ENCODE measurements at regions not wholly inside any gene's neighbourhood (a gene's known extent, or its start where the extent isn't known, plus 50 kb on each side); places are given as distances from the start of the nearest gene placed in this dataset.

GRCh38 chr17:13182450-13182849 is 164.6 kb upstream of the ELAC2 start:
- no peaks in the 10 kb centered on the region for H3K27me3 ChIP-seq (replicated peaks; ENCODE audit: control insufficient read depth, insufficient read depth, low read length)

GRCh38 chr17:13181683-13182082 is 163.9 kb upstream of the ELAC2 start:
- CTCF ChIA-PET, result no interaction called here
- no peak overlapping the region for H3K27ac Mint-ChIP-seq (ENCODE audit: unreplicated experiment)
- Histone ChIP-seq H3K4me3 (ENCODE audit: low read depth, low read length) (no peak overlapping the region), H3K4me1 (no peaks in the 10 kb centered on the region; the same call in 1 of the 2 replicates), H3K36me3 (ENCODE audit: control insufficient read depth, insufficient read depth, low read length) (no peaks in the 10 kb centered on the region), H3K27me3 (replicated peaks; ENCODE audit: control insufficient read depth, insufficient read depth, low read length) (no peaks in the 10 kb centered on the region), H3K9me3 (no peaks in the 10 kb centered on the region)
- TF ChIP-seq CTCF (IDR thresholded peaks at IDR 0.05; ENCODE audit: insufficient read depth in 1 of 2, low read depth in 1 of 2, low read length in 1 of 2, severe bottlenecking in 1 of 2, unreplicated experiment in 1 of 2), result no peak
- POLR2A ChIA-PET, result no interaction called here
- BruUV-seq (replicated peaks), result no TSS peak
- peaks cover 13% of the 10 kb centered on the region for H3K4me1 Mint-ChIP-seq (ENCODE audit: low read depth, unreplicated experiment)
- peaks cover 5% of the 10 kb centered on the region for H3K9me3 Mint-ChIP-seq (ENCODE audit: unreplicated experiment)
- DNase-seq, result no peak
- H3K4me3 Mint-ChIP-seq (ENCODE audit: unreplicated experiment), result no peak overlapping the region
- intact Hi-C loops (cut with micrococcal nuclease; ENCODE audit: unreplicated experiment), result loop anchor here (2.0 kb wide), 1 partner anchor 115 kb away; no protein-coding TSS in a partner anchor
- H3K36me3 Mint-ChIP-seq (ENCODE audit: insufficient read depth, unreplicated experiment), result no peaks in the 10 kb centered on the region
- no peaks in the 10 kb centered on the region for H3K27me3 Mint-ChIP-seq (ENCODE audit: insufficient read depth, unreplicated experiment)

More at GRCh38 chr17:13182450-13182849, 164.6 kb upstream of the ELAC2 start:
- POLR2A ChIA-PET, result no interaction called here
- DNase-seq, result no peak
- TF ChIP-seq CTCF (IDR thresholded peaks at IDR 0.05; ENCODE audit: insufficient read depth in 1 of 2, low read depth in 1 of 2, low read length in 1 of 2, severe bottlenecking in 1 of 2, unreplicated experiment in 1 of 2), result no peak
- H3K4me1 Mint-ChIP-seq (ENCODE audit: low read depth, unreplicated experiment), result peaks cover 9% of the 10 kb centered on the region
- no peaks in the 10 kb centered on the region; the same call in 1 of the 2 replicates for H3K4me1 ChIP-seq
- no peaks in the 10 kb centered on the region for H3K36me3 ChIP-seq (ENCODE audit: control insufficient read depth, insufficient read depth, low read length)
- H3K27me3 Mint-ChIP-seq (ENCODE audit: insufficient read depth, unreplicated experiment), result no peaks in the 10 kb centered on the region
- no peak overlapping the region for H3K27ac Mint-ChIP-seq (ENCODE audit: unreplicated experiment)
- no peak overlapping the region for H3K4me3 ChIP-seq (ENCODE audit: low read depth, low read length)
- no peaks in the 10 kb centered on the region for H3K36me3 Mint-ChIP-seq (ENCODE audit: insufficient read depth, unreplicated experiment)
- H3K9me3 Mint-ChIP-seq (ENCODE audit: unreplicated experiment), result no peaks in the 10 kb centered on the region
- intact Hi-C loops (cut with micrococcal nuclease; ENCODE audit: unreplicated experiment), result loop anchor here (2.0 kb wide), 1 partner anchor 114 kb away; no protein-coding TSS in a partner anchor
- no peak overlapping the region for H3K4me3 Mint-ChIP-seq (ENCODE audit: unreplicated experiment)
- CTCF ChIA-PET, result no interaction called here
- BruUV-seq (replicated peaks), result no TSS peak
- no peaks in the 10 kb centered on the region for H3K9me3 ChIP-seq

GRCh38 chr17:13176436-13176835 is 158.6 kb upstream of the ELAC2 start:
- Histone ChIP-seq H3K27me3 (replicated peaks; ENCODE audit: control insufficient read depth, insufficient read depth, low read length) (no peaks in the 10 kb centered on the region), H3K4me3 (ENCODE audit: low read depth, low read length) (no peak overlapping the region), H3K36me3 (ENCODE audit: control insufficient read depth, insufficient read depth, low read length) (no peaks in the 10 kb centered on the region), H3K9me3 (no peaks in the 10 kb centered on the region), H3K4me1 (no peaks in the 10 kb centered on the region)
- Mint-ChIP-seq H3K4me1 (ENCODE audit: low read depth, unreplicated experiment) (peaks cover 8% of the 10 kb centered on the region), H3K4me3 (ENCODE audit: unreplicated experiment) (peak overlapping the region; percentile 23), H3K27me3 (ENCODE audit: insufficient read depth, unreplicated experiment) (no peaks in the 10 kb centered on the region), H3K36me3 (ENCODE audit: insufficient read depth, unreplicated experiment) (peaks cover 9% of the 10 kb centered on the region), H3K9me3 (ENCODE audit: unreplicated experiment) (peaks cover 19% of the 10 kb centered on the region), H3K27ac (ENCODE audit: unreplicated experiment) (no peak overlapping the region)
- POLR2A ChIA-PET, result no interaction called here
- BruUV-seq (replicated peaks), result no TSS peak
- CTCF ChIA-PET, result no interaction called here
- DNase-seq, result no peak
- intact Hi-C loops (cut with micrococcal nuclease; ENCODE audit: unreplicated experiment), result no loop called here
- TF ChIP-seq CTCF (IDR thresholded peaks at IDR 0.05; ENCODE audit: insufficient read depth in 1 of 2, low read depth in 1 of 2, low read length in 1 of 2, severe bottlenecking in 1 of 2, unreplicated experiment in 1 of 2), result no peak
